ENCODE measurements at regions not wholly inside any gene's neighbourhood (a gene's known extent, or its start where the extent isn't known, plus 50 kb on each side); places are given as distances from the start of the nearest gene placed in this dataset.
"Not testable (repeated sequence)": the region's sequence is repeated elsewhere in the genome, so short reads cannot be mapped to it uniquely, and the experiment has no call there.

- DNase-seq, result peak; percentile 65
Measured at GRCh38 chr4:54409270-54409817, 180.3 kb downstream of the PDGFRA start.

GRCh38 chr4:54414545-54414944 lies 185.5 kb downstream of the PDGFRA start:
- no peak for DNase-seq

DNA sequence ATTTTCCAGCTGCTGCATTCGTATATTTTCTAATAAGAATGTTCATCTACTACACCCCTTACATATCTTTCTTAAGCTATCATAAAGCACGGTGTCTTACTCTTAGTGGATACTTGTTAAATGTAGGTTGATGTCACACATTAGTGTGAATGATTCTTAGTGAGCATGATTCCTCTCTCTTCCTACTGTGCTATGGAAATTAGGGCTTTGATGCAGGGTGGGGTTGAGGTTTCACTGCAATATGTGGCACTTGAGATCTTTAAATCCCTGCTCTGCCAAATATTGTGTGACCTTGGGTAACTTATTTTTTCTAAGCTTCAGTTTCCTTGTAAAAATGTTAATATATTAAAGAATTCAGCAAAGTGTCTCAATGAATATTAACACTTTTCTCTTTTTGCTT lies 188.4 kb downstream of the PDGFRA start:
- no peak for DNase-seq

GRCh38 chr4:54418468-54418867 lies 189.4 kb downstream of the PDGFRA start:
- no peak for DNase-seq

DNA sequence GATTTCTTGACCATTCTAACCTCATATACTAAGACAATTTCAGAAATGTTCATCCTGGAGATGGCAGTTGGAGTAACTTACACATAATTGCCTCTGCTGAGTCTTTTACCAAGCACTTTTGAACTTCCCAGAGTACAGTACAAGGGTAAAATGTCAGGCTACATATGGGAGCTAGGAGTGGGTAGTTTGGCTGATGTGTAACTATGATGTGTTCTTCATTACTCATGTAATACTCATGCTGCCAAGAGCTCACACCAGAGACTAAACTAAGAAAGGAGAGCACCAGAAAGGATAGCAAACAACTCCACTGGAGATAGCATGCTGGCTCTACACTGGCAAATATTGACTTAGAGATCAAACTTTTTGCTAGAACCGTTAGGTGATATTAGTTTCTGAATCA lies 194.0 kb downstream of the PDGFRA start:
- DNase-seq, result no peak

DNA sequence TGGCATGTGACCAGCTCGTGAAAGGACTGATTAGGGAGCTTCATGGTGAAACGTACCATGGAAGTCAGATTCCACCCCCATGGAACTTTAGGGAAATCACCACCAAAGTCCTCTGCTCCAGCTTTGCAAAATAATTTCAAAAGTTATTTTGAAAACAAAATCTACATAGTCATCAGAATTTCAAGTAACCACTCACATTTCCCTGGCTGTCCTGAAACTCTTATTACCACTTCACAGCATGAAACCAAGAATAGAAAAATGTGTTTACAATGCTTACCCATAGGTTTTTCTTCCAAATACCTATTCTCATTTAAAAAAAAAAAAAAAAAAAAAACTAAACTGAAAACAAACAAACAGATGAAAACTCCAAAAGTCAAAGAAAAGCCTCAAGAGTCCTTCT lies 198.7 kb downstream of the PDGFRA start:
- no peak for DNase-seq

- no peak for DNase-seq
Measured at GRCh38 chr4:54428940-54429339, 199.8 kb downstream of the PDGFRA start.

GRCh38 chr4:54433686-54434085 lies 204.6 kb downstream of the PDGFRA start:
- DNase-seq, result no peak

DNA sequence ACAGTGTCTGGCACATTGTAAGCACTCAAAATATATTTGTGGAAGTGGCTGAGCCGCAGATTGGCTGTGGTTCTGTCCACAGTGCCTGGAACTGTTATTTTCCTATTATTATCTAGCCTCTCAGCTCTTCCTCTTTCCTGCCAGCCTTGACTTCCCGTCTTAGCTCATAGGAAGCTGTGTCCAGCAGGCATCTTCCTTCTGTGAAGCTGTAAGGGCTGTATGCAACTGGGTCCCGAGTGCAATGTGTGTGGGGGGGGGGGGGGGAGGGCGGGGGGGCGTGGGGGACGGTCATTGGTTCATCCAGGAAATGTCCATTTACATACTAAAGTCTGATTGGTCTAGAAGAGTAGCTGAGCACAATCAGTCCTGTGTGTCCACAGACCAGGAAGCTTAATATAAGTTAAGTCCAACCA lies 210.7 kb downstream of the PDGFRA start:
- DNase-seq, result peak; percentile 31

GRCh38 chr4:54440394-54441136 lies 211.5 kb downstream of the PDGFRA start:
- DNase-seq, result peak; percentile 40

DNA sequence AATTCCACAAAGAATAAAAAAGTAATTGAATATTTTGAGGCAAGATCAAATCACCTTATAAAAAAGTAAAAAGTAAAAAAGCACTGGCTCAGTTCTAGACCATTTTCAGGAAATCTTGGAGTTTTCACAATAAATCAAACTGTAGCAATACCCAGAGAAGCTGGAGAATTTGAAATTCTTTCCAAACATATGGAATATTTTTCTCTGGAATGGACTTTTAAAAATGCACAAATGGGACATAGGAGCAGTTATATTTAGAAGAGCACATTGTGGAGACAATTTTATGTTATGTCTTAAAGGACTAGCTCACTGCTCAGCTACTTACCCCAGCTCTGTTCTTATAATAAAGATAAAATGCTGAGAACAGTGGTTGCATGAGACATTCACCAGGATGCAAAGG lies 211.9 kb upstream of the KIT start:
- no peak for DNase-seq

DNA sequence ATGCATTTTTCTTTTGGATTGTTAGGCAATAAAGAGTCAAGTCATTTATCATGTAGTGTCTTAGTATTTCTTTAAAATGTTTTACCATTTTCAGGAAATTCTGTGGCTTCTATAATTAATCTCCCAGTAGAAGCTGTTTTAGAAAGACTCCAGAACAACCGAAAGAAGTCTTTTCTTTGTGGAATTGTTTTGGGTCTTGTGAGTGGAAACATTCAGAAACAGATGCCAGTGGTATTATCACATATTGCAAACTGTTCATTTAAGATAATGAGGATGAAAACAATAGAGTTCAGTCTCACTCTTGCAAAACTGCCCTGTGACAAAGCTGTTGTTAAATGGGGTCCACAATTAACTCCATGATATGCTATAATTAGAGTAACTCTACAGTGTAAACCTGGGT lies 211.2 kb upstream of the KIT start:
- no peak for DNase-seq

GRCh38 chr4:54447304-54447703 lies 210.5 kb upstream of the KIT start:
- DNase-seq, result no peak

DNA sequence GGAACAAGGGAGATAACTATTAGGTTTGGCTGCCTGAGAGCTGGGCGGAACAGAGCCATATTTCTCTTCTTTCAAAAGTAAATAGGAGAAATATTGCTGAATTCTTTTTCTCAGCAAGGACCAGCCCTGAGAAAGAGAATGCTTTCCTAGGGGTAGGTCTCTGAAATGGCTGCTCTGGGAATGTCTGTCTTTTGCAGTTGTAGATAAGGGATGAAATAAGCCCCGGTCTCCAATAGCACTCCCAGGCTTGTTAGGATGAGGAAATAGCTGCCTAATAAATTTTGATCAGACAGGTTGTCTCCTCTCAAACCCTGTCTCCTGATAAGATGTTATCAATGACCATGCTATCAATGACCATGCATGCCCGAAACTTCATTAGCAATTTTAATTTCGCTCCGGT lies 207.8 kb upstream of the KIT start:
- DNase-seq, result no peak

GRCh38 chr4:54466960-54467359 lies 190.8 kb upstream of the KIT start:
- DNase-seq, result not testable (repeated sequence)

- peak; percentile 61 for DNase-seq
Measured at GRCh38 chr4:54473077-54473545, 184.6 kb upstream of the KIT start.

DNA sequence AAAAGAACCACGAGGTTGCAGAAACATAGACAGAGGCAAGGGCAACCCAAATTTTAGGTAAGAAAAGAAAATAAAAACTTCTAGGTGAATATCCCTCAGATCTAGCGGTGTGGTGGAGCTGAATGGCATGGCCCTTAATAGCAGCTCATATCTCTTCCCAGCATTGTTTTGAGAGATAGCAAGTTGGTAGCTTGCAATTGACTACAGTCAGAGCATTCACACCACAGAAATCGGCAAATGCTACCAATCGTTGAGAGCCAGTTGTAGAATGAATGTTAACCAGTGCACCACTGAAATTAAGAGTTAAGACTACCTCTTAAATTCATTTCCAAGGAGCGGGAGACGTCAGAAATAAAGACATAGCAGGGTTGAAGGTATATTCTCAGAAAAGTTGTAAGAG lies 184.0 kb upstream of the KIT start:
- DNase-seq, result no peak

GRCh38 chr4:54475546-54475945 lies 182.2 kb upstream of the KIT start:
- DNase-seq, result no peak

- DNase-seq, result no peak
Measured at GRCh38 chr4:54482529-54483200, 175.1 kb upstream of the KIT start.

DNA sequence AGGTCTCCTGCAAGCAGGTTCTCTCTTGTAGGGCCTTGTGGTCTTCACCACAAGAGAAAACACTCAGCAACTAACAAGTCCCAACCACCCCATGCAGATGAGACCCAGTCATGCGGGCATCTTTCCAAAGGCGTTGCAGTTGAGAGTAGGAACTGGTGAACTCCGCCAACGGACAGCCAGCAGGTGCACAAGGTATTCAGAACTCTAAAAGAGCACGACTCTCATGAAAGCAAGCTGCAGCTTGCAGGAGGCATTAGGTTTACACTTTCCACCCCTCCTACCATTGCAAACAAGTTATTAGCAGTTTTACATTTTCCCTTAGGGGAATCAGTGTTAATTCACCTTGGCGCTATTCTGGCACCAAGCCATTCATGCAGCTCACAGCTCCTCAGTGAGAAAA lies 173.4 kb upstream of the KIT start:
- DNase-seq, result peak; percentile 86

DNA sequence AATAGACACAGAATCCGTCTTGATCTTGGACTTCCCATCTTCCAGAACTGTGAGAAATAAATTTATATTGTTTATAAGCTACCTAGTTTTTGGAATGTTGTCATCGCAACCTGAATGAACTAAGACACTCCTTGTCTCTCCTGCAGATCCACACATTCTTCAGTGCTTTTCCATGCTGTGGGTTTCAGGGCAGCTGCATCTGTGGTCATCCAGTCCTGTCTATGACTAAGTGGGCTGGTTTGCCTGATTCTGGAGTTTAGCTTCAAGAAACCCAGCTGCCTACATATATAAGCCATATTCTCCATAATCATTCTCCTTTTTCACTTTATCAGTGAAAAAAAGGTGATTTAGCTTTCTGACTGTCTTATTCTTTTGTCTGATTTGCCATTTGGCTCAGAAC lies 170.3 kb upstream of the KIT start:
- DNase-seq, result no peak

GRCh38 chr4:54493862-54494261 lies 163.9 kb upstream of the KIT start:
- DNase-seq, result no peak

DNA sequence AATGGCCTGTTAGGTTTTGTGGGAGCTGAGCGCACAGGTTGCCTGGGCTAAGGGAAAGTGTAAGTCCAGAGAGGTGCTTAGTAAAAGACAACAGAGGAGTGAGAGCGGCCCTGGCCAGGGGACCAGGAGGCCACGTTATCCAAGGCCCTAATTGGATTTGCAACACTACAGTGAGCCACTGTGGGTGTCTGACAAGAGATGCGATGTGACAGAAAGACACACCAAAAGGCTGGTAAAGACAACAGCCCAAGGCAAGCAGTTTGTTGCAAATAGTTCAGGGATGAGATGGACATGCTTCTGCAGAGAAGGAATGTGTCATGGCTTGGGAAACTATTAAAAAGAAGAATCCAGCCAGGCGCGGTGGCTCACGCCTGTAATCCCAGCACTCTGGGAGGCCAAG lies 162.7 kb upstream of the KIT start:
- DNase-seq, result no peak

- DNase-seq, result no peak
Measured at GRCh38 chr4:54495641-54496040, 162.1 kb upstream of the KIT start.

All from COR-L47 (cell line).